GM12874 (cell line): ENCODE measurements at regions not wholly inside any gene's neighbourhood (a gene's known extent, or its start where the extent isn't known, plus 50 kb on each side); places are given as distances from the start of the nearest gene placed in this dataset.

Experiments
- CTCF ChIP-seq: IDR thresholded peaks from 2 replicates; pipeline ENCODE4 v1.5.1; 2011; ENCODE audit warnings: low read depth, mild to moderate bottlenecking, control low read depth, low read length, moderate library complexity; ENCODE audit not compliant: insufficient read depth

GRCh38 chr16:9141813-9142212, 50.4 kb downstream of the HAPSTR1 start:
- no peak for TF ChIP-seq CTCF

GRCh38 chr16:9144106-9144505, 52.7 kb downstream of the HAPSTR1 start:
- no peak for TF ChIP-seq CTCF

DNA sequence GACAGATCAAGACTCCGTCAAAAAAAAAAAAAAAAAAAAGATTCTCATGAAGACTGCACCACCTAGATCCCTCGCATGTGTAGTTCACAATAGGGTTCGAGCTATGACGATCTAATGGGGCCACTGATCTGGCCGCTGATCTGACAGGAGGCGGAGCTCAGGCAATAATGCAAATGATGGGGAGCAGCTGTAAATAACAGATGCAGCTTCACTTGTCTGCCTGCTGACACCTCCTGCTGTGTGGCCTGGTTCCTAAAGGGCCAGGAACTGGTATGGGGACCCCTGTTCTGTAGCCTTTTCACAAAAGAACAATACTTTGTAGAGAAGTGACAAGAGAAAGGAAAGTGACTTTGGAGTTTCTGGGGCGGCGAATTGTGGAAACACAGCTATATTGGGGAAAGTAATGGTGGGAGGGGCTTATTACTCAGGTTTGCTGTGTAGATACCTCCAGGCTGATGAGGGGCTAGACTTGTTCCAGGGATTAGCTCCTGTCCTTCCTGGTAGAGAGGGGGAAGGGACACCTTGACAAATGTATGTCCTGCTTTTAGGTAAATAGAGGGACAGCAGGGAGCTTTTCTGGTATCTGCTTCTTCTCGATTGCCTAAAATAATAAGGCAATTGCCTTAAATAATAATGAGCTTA, 57.1 kb downstream of the HAPSTR1 start:
- no peak for TF ChIP-seq CTCF

DNA sequence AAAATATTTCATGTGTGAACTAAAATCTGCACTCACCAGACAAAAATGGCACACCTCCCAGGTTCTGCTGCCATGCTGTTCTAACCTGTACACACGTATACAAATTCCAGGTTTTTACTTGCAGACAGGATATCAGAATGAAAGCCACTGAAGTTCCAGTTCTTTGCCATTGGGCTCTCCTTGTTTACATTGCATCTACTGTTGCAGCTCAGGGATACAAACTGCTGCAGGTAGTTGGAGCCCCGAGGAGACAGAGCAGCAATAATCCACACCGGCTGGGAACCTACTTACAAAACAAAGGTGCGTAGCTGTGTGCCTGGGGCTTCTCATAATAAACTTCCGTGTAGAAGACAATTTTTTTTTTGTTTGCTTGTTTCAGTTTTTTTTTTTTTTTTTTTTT, 59.6 kb downstream of the HAPSTR1 start:
- TF ChIP-seq CTCF = no peak

DNA sequence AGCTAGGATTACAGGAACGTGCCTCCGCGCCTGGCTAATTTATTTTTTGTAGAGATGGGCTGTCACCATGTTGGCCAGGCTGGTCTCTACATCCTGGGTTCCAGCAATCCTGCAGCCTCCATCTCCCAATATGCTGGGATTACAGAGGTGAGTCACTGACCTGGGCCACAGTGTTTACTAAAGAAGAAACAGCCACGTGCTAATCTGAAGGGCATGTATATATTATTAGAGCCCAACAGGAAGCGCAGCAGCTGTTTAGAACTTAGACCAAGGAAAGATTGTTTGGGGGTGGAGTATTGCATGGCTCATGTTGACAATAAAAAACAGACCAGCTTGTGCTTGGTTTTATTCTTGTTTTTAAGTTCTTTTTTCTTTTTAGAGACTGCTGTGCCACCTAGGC, 60.2 kb downstream of the HAPSTR1 start:
- TF ChIP-seq CTCF = no peak

DNA sequence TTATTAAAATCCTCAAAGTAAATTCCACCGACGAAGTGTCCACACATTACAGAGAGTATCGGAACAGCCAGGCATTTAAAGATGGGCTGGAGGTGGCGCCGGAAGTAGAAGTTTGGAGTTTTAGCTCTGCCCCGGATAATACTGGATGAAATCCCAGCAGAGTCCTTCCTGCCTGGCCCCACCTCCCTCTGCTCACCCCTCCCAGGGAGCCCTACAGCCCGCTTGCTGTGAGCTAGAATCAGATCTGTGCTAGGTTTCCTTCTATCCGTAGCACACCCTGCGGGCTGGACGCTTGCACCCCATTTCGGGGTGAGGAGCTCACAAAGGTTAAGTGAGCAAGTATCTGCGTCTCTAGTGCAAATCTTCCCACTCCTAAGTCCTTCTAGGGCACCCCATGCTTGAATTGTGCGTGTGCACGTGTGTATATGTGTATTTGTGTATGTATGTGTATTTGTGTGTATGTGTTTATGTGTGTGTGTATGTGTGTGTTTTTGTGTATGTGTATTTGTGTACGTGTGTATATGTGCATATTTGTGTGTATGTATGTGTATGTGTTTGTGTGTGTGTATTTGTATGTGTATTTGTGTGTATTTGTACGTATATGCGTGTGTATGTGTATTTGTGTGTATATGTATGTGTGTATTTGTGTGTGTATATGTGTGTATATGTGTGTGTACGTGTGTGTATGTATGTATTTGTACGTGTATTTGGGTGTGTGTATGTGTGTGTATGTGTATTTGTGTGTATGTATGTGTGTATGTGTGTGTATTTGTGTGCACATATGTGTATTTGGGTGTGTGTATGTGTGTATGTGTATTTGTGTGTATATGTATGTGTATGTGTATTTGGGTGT, 61.4 kb downstream of the HAPSTR1 start:
- no peak for TF ChIP-seq CTCF

DNA sequence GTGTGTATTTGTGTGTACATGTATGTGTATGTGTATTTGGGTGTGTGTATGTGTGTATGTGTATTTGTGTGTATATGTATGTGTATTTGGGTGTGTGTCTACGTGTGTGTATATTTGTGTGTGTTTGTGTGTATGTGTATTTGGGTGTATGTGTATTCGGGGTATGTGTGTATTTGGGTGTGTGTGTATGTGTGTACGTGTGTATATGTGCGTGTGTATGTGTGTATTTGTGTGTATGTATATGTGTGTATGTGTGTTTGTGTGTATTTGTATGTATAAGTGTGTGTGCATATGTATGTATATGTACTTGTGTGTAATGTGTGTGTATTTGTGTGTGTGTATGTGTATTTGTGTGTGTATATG, 62.0 kb downstream of the HAPSTR1 start:
- no peak for TF ChIP-seq CTCF
